ENCODE measurements at regions not wholly inside any gene's neighbourhood (a gene's known extent, or its start where the extent isn't known, plus 50 kb on each side); places are given as distances from the start of the nearest gene placed in this dataset.
"Not testable (repeated sequence)": the region's sequence is repeated elsewhere in the genome, so short reads cannot be mapped to it uniquely, and the experiment has no call there.

DNA sequence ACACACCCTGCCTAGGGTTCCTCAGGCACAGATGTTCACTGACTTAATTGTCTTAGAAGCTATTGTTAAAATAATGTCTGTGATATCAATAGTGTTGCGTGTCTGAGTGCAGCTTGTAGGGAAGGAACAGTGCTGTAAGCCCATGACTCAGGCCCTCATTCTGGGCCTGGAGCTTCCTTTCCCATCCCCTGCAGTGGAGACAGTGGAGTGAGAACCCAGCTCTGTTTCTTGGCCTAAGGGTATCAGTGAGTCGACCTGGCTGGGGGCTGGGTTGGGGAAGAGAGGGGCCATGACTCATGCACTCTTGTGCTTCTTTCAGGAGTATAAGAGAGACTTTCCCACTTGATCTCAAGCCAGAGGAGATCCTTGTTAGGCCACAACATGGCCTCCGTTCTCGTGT, 106.8 kb downstream of the HRH4 start:
- no peak for DNase-seq

DNA sequence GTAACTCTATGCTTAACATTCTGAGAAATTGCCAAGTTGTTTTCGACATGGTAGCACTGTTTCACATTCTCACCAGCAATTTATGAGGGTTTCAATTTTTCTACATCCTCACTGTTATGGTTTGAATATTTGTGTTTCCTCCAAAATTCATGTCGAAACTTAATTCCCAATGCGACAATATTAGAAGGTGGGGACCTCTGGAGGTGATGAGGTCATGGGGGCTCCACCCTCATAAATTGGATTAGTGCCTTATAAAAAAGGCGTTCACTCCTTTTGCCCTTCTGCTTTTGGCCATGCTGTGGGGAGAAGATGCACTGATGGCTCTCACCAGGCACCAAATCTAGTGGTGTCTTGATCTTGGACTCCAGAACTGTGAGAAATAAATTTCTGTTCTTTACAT, 110.3 kb downstream of the HRH4 start:
- DNase-seq, result no peak

GRCh38 chr18:24582771-24583170, 122.3 kb downstream of the HRH4 start:
- no peak for DNase-seq

- no peak for DNase-seq
These were observed 123.8 kb downstream of the HRH4 start for GRCh38 chr18:24584205-24584604.

DNA sequence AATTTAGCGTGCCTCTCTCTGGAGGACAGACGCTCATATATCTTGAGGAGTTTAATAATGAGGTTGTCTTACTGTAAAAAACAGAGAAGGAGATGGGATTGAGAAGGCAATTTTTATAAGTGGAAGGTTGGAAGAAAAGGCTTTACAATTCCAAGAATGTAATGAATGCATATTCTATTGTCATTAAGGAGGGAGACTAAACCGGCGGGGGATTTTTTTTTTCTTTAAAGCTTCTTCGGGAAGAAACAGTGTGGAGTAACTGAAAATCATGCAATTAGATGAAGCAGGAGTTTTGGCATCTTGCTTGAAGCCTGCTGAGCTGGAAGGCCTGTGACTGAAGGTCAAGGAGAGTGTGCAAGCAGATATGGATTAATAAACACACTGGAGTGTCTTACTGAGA, 124.4 kb downstream of the HRH4 start:
- no peak for DNase-seq

DNA sequence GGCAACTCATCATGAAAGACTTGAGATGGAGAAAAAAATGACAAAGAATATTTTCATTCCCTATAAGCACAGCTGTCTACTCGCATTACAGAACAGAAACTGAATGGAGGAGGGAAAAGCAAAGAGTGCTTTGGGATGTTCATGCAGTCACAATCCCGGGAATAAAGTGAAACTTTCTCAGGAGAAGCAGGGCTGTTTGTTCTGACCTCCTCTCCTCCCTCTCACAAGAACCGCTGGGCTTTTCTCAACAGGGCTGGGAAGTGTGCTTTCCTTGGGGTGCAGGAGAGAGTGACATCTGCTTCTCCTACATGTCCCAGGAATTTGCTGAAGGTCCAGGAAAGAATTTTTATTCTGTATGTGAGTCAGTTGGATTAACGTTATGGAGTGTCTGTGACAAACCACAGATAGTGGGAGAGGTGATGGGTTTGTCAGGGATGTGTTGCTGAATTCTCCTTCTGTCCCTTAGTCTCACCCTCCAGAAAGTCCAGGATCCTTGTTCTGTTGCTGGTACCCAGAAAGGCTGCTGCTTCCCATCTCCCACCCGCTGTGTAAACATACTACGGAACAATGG, 125.6 kb downstream of the HRH4 start:
- DNase-seq, result no peak

DNA sequence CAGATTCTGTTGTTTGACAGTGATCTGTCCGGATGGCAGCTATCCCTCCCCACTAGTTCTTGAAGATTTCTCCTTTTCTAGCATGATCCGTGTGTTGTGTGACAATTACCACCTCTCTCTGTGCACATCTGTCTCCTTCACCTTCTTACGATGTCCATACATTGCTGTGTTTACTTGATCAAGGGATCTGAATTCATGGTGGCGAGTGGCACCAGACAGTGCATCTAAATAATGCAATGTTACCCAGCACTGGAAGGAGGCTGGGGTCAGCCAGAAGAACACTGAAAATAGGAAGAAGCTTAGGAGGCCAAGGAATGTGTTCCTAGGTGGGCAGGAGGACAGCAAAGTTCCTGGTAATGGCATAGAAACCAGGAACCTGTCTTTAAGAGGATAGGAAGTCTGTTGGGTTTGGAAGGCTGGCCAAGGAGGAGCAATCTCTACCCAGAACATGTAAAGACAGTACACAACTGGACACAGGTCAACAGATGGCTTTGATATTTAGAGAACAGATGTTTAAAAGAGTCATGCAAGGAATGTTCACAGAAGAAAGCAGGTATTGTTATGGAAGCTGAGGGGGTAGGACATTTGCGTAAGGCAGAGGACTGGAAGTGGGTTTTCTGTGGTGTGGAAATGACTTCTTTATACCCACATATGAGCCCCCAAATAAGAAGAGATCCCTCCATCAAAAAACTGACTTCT, 126.4 kb downstream of the HRH4 start:
- DNase-seq, result no peak

GRCh38 chr18:24588440-24588839, 128.0 kb downstream of the HRH4 start:
- DNase-seq, result no peak

GRCh38 chr18:24590946-24591345, 130.5 kb downstream of the HRH4 start:
- no peak for DNase-seq

GRCh38 chr18:24593401-24593800, 133.0 kb downstream of the HRH4 start:
- no peak for DNase-seq

DNA sequence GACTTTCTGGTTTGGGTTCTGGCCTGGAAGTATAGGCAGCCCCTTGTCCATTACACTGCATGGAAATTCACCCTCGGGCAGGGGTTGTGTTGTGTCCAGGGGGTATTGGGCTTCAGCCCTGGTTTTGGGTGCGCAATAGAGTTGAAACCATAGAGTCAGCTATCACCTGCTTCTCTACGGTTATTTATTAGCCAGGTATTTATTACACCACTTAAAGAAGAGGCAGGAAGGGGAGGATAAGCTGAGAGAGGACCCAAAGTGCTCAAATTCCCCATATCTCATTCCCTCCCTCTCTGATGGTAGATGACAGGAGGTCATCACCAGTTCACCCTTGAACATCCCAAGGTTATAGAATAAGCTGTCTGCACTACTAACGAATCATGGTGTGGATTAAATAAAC, 133.4 kb downstream of the HRH4 start:
- no peak for DNase-seq

DNA sequence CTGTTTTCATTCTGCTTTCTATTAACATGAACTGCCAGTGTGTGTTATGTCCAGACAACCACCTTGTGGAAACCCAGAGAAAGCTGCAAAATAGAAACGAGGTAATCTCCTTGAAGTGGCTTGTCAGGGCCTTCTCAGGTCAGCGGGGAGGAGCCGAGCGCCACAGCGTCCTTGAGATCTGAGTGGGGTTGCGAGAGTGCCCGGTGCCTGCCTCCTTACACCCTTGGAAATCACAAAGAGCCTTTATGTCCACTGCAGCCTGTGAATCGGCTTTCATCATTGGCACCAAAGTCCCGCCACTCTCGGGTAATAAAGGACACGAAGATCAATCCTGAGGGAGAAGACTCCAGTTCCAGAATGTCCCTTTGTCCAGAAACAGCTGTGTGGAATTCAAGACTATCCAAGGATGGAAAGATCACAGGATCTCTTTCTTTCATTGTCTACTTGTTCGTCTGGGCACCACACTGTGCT, 135.2 kb downstream of the HRH4 start:
- DNase-seq, result no peak

- DNase-seq, result no peak
These were observed 139.7 kb downstream of the HRH4 start for GRCh38 chr18:24600076-24600654.

DNA sequence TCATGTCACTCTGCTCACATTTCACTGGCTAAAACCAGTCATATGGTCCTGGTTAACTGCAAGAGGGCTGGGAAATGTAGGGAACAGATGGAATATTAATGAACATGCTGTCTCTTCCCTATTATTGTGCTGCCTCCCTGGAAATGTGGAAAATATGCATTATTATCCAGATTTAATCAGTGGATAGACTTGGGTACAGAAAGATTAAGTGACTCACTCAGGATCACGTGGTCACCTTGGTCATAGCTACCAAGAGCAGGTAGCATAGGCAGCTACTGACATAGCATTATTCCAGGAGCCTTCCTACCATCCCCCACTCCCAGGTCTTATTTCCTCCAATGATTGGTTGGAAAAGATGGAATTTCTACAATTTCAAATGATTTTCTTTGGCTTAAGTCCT, 141.1 kb downstream of the HRH4 start:
- DNase-seq, result no peak

GRCh38 chr18:24602201-24602600, 141.8 kb downstream of the HRH4 start:
- no peak for DNase-seq

GRCh38 chr18:24603151-24603550, 142.7 kb downstream of the HRH4 start:
- no peak for DNase-seq

- DNase-seq, result no peak
These were observed 145.0 kb downstream of the HRH4 start for GRCh38 chr18:24605444-24605843.

GRCh38 chr18:24609254-24609653, 148.8 kb downstream of the HRH4 start:
- DNase-seq, result no peak

- DNase-seq, result no peak
These were observed 150.6 kb downstream of the HRH4 start for GRCh38 chr18:24611075-24611474.

GRCh38 chr18:24613896-24614640, 153.6 kb downstream of the HRH4 start:
- DNase-seq, result no peak

- DNase-seq, result no peak
These were observed 156.2 kb downstream of the HRH4 start for GRCh38 chr18:24616653-24617052.

DNA sequence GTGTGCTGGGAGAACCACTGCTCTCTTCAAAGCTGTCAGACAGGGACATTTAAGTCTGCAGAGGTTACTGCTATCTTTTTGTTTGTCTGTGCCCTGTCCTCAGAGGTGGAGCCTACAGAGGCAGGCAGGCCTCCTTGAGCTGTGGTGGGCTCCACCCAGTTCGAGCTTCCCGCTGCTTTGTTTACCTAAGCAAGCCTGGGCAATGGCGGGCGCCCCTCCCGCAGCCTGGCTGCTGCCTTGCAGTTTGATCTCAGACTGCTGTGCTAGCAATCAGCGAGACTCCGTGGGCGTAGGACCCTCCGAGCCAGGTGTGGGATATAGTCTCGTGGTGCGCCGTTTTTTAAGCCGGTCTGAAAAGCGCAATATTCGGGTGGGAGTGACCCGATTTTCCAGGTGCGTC, 164.0 kb downstream of the HRH4 start:
- not testable (repeated sequence) for DNase-seq

- DNase-seq, result no peak
These were observed 167.3 kb downstream of the HRH4 start for GRCh38 chr18:24627644-24628315.

All from stimulated activated CD4-positive, alpha-beta T cell treated with anti-CD3 and anti-CD28 coated beads, Interleukin-1b, Interleukin-23, amount 100 ng/mL, for 48 hours (primary cell).